ENCODE measurements at regions not wholly inside any gene's neighbourhood (a gene's known extent, or its start where the extent isn't known, plus 50 kb on each side); places are given as distances from the start of the nearest gene placed in this dataset.

- TF ChIP-seq MAX (IDR thresholded peaks at IDR 0.05; ENCODE audit: low read depth, low read length) (no peak), CTCF (IDR thresholded peaks at IDR 0.05; ENCODE audit: low read depth, low read length) (no peak)
These were observed 1146.0 kb downstream of the UQCRFS1 start for GRCh38 chr19:28066988-28067387.
